SU-DHL-6 (cell line): ENCODE measurements at regions not wholly inside any gene's neighbourhood (a gene's known extent, or its start where the extent isn't known, plus 50 kb on each side); places are given as distances from the start of the nearest gene placed in this dataset.

Experiments
- H2AFZ ChIP-seq: fragments of 200-600 bp; sonication (generic); 2 replicates; pipeline ENCODE4 v1.6.1; 2014; ENCODE audit warnings: low read depth, mild to moderate bottlenecking, moderate library complexity, mixed read lengths, antibody characterized with exemption, low read length; ENCODE audit not compliant: severe bottlenecking
- H3F3A ChIP-seq: fragments of 200-600 bp; shearing (Covaris generic); 2 replicates; pipeline ENCODE4 v1.6.0; 2016; ENCODE audit warnings: antibody characterized with exemption, mild to moderate bottlenecking; ENCODE audit not compliant: insufficient read depth
- H3K27ac ChIP-seq: fragments of 200-600 bp; sonication (generic); 2 replicates; pipeline ENCODE4 v1.5.1; 2016; ENCODE audit warnings: low read depth, mild to moderate bottlenecking, low read length, moderate library complexity, mixed read lengths
- H3K27me3 ChIP-seq: fragments of 200-600 bp; sonication (generic), shearing (Covaris generic); 2 replicates; pipeline ENCODE4 v1.6.0; 2014; ENCODE audit warnings: mild to moderate bottlenecking, low read length
- H3K36me3 ChIP-seq: fragments of 200-600 bp; sonication (generic); 2 replicates; pipeline ENCODE4 v1.6.1; 2014; ENCODE audit warnings: mild to moderate bottlenecking, low read length, mixed read lengths
- H3K4me2 ChIP-seq: fragments of 300-600, 200-600 bp; shearing (Covaris generic), sonication (generic); 2 replicates; pipeline ENCODE4 v1.6.0; 2014; ENCODE audit warnings: low read length, low read depth, mild to moderate bottlenecking; ENCODE audit not compliant: poor library complexity, severe bottlenecking
- H3K4me3 ChIP-seq: fragments of 200-600 bp; sonication (generic); 2 replicates; pipeline ENCODE4 v1.5.1; 2014; ENCODE audit warnings: antibody characterized with exemption, low read length, mild to moderate bottlenecking, mixed read lengths; ENCODE audit not compliant: insufficient read depth, poor library complexity, severe bottlenecking
- H3K79me2 ChIP-seq: fragments of 200-600 bp; sonication (generic); 2 replicates; pipeline ENCODE4 v1.6.1; 2014; ENCODE audit warnings: mild to moderate bottlenecking, low read length, moderate library complexity; ENCODE audit not compliant: insufficient read depth
- H3K9ac ChIP-seq: fragments of 200-600 bp; sonication (generic); 2 replicates; pipeline ENCODE4 v1.7.0; 2014; ENCODE audit warnings: mild to moderate bottlenecking, low read length
- H3K9me2 ChIP-seq: fragments of 200-600 bp; sonication (generic); replicated peaks from 2 replicates; pipeline ENCODE4 v1.6.1; 2014; ENCODE audit warnings: low read length; ENCODE audit not compliant: insufficient read depth
- H3K9me3 ChIP-seq: fragments of 200-600 bp; sonication (generic); 2 replicates; pipeline ENCODE4 v1.6.1; 2014; ENCODE audit warnings: low read length, mixed read lengths; ENCODE audit not compliant: insufficient read depth
- H4K20me1 ChIP-seq: fragments of 200-600 bp; sonication (generic); 2 replicates; pipeline ENCODE4 v1.6.1; 2014; ENCODE audit warnings: low read depth, mild to moderate bottlenecking, antibody characterized with exemption, low read length, moderate library complexity, mixed read lengths
- CTCF ChIP-seq: fragments of 200-600 bp; sonication (generic); IDR thresholded peaks from one replicate; pipeline ENCODE4 v1.5.1; 2017; ENCODE audit warnings: antibody characterized with exemption, mild to moderate bottlenecking, low read length, moderate library complexity; ENCODE audit not compliant: insufficient read depth, poor library complexity, severe bottlenecking
- EZH2phosphoT487 ChIP-seq: fragments of 200-600 bp; sonication (generic), shearing (Covaris generic); conservative IDR thresholded peaks from 2 replicates; pipeline ENCODE4 v1.6.1; 2018; ENCODE audit warnings: mild to moderate bottlenecking, antibody characterized with exemption, low read length, moderate library complexity, mixed read lengths

GRCh38 chr12:19857204-19857603 lies 417.9 kb downstream of the AEBP2 start:
- Histone ChIP-seq H3K4me2 (no peak overlapping the region), H3K9me3 (no peaks in the 10 kb centered on the region), H3F3A (no peaks in the 10 kb centered on the region), H3K36me3 (no peaks in the 10 kb centered on the region), H4K20me1 (no peaks in the 10 kb centered on the region), H2AFZ (no peak overlapping the region), H3K27ac (no peak overlapping the region), H3K79me2 (no peaks in the 10 kb centered on the region), H3K27me3 (no peaks in the 10 kb centered on the region), H3K4me3 (no peak overlapping the region), H3K9me2 (no peaks in the 10 kb centered on the region), H3K9ac (no peak overlapping the region)
- TF ChIP-seq EZH2phosphoT487 (no peak), CTCF (no peak)

- TF ChIP-seq CTCF (no peak), EZH2phosphoT487 (no peak)
- H4K20me1 ChIP-seq: no peaks in the 10 kb centered on the region
- no peaks in the 10 kb centered on the region for H3K9me3 ChIP-seq
- H3F3A ChIP-seq: no peaks in the 10 kb centered on the region
- no peak overlapping the region for H3K27ac ChIP-seq
- no peak overlapping the region for H3K4me3 ChIP-seq
- no peaks in the 10 kb centered on the region for H3K9me2 ChIP-seq
- no peaks in the 10 kb centered on the region for H3K36me3 ChIP-seq
- H3K9ac ChIP-seq: no peak overlapping the region
- H3K27me3 ChIP-seq: no peaks in the 10 kb centered on the region
- no peak overlapping the region for H3K4me2 ChIP-seq
- H3K79me2 ChIP-seq: no peaks in the 10 kb centered on the region
- H2AFZ ChIP-seq: no peak overlapping the region
Measured at GRCh38 chr12:19867151-19867550, 427.9 kb downstream of the AEBP2 start.

GRCh38 chr12:19867970-19868369 lies 428.7 kb downstream of the AEBP2 start:
- Histone ChIP-seq H3K4me2 (no peak overlapping the region), H4K20me1 (no peaks in the 10 kb centered on the region), H3K9me2 (no peaks in the 10 kb centered on the region), H3K27ac (no peak overlapping the region), H3K9ac (no peak overlapping the region), H3K79me2 (no peaks in the 10 kb centered on the region), H3K36me3 (no peaks in the 10 kb centered on the region), H3K4me3 (no peak overlapping the region), H3K9me3 (no peaks in the 10 kb centered on the region), H3K27me3 (no peaks in the 10 kb centered on the region), H2AFZ (no peak overlapping the region), H3F3A (no peaks in the 10 kb centered on the region)
- no peak for TF ChIP-seq EZH2phosphoT487
- no peak for TF ChIP-seq CTCF

- TF ChIP-seq CTCF: no peak
- TF ChIP-seq EZH2phosphoT487: no peak
- H2AFZ ChIP-seq: no peak overlapping the region
Measured at GRCh38 chr12:19869413-19869812, 430.1 kb downstream of the AEBP2 start.

More at GRCh38 chr12:19869413-19869812, 430.1 kb downstream of the AEBP2 start:
- no peak overlapping the region for H3K4me2 ChIP-seq
- H3K4me3 ChIP-seq: no peak overlapping the region
- no peaks in the 10 kb centered on the region for H3K9me3 ChIP-seq
- no peak overlapping the region for H3K27ac ChIP-seq
- H3K27me3 ChIP-seq: no peaks in the 10 kb centered on the region
- H3K79me2 ChIP-seq: no peaks in the 10 kb centered on the region
- H3K9ac ChIP-seq: no peak overlapping the region
- no peaks in the 10 kb centered on the region for H3K9me2 ChIP-seq
- no peaks in the 10 kb centered on the region for H4K20me1 ChIP-seq
- H3K36me3 ChIP-seq: no peaks in the 10 kb centered on the region
- H3F3A ChIP-seq: no peaks in the 10 kb centered on the region
